GM18907 (cell line): ENCODE measurements at regions not wholly inside any gene's neighbourhood (a gene's known extent, or its start where the extent isn't known, plus 50 kb on each side); places are given as distances from the start of the nearest gene placed in this dataset.
"Not testable (repeated sequence)": the region's sequence is repeated elsewhere in the genome, so short reads cannot be mapped to it uniquely, and the experiment has no call there.

Source experiments
- ATAC-seq: cut with Tn5 transposase; IDR thresholded peaks from one replicate; pipeline ENCODE4 v1.9.1; 2021; ENCODE audit warnings: mild to moderate bottlenecking, moderate library complexity; ENCODE audit not compliant: unreplicated experiment

GRCh38 chr10:2800178-2800577 lies 267.2 kb upstream of the PFKP start:
- ATAC-seq: no peak

GRCh38 chr10:2798336-2799022 lies 268.9 kb upstream of the PFKP start:
- no peak for ATAC-seq

- ATAC-seq: peak; percentile 95
Measured at GRCh38 chr10:2791774-2792443, 275.4 kb upstream of the PFKP start.

DNA sequence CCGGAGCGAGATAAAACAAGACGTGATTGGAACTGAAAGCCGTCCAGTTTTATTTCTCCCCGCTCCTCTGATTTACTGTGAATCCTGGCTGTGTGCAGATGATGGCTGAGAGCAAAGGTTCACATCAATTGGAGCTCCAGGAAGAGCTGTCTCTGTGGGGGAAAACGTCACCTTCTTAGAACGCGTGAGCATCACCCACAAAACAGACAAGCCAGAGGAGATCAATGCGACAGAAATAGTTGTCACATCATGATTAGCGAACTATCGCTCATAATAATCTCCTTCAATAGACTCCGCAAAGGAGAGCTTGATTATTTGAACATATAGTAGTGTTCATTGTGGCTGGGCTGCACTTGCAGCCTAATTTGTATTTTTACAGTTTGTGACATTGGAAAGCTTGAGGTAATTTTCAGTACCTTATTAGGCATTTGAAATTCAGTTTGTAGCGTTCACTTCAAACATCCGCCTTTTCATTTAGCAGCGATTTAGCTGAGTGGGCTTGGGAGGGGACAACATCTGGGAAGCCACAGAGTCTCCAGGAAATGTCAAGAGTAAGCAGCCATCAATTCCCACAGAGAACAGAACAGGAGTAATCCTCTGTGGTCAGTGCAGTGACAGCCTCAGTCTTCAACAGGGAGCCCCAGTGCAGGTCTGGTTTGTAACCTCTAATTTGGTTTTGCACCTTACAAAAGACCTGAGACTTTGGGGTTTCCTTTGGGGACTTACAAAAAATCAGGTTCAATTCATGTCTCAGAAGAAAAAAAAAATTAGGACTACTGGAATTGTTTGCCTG lies 276.8 kb upstream of the PFKP start:
- ATAC-seq: no peak

DNA sequence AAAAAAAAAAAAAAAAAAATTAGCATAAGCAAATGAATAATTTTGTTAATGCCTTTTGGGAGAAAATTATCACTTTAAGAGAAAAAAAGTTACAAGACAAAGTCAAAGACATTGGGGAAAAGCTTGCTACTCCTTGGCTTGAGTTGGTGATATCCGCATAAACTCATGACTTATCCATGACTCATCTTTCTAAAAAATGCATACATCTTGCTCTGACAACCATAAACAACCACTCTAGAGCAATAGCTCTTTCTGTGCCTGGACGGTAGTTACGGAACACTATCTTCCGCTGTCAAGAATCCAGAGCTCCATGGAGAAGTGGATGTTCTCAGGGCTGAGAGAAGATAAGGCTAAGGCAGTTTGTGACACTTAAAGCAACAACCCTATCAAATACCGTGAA lies 281.1 kb upstream of the PFKP start:
- ATAC-seq: no peak

GRCh38 chr10:2784766-2785165 lies 282.6 kb upstream of the PFKP start:
- no peak for ATAC-seq

GRCh38 chr10:2782950-2783349 lies 284.4 kb upstream of the PFKP start:
- no peak for ATAC-seq

- peak; percentile 76 for ATAC-seq
Measured at GRCh38 chr10:2782265-2782664, 285.1 kb upstream of the PFKP start.

DNA sequence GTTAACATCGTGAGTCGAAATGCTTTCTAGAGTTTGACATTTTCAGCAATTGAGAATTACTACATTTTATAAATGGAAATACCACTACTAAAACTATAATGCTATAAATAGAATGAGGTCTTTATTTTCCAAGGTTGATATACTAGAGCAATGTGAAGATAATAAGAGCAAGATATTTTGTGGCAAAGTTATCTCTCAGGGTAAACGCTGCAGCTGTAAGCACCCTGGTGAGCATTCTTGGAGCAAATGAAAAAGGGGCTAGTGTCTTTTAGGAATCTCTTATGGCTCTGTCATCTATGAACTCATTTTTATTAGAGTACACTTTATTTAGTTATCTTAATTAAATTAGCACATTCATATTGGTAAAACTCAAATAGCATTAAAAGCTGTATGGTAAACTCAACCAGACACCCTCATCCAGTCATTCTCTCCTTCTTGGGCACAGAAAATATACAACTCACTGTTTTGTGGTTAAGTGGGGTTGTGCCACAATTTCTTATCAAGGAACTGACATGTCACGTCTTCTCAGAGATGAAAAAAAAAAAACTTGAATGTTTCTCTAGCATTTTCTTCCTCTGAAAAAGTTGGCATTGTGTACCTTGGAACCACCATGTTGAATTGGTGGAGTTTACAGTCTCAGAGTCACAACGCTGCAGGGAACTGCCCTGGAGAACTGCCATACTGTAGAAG lies 289.5 kb upstream of the PFKP start:
- no peak for ATAC-seq

- no peak for ATAC-seq
Measured at GRCh38 chr10:2772816-2773631, 294.3 kb upstream of the PFKP start.

- ATAC-seq: no peak
Measured at GRCh38 chr10:2772135-2772534, 295.2 kb upstream of the PFKP start.

DNA sequence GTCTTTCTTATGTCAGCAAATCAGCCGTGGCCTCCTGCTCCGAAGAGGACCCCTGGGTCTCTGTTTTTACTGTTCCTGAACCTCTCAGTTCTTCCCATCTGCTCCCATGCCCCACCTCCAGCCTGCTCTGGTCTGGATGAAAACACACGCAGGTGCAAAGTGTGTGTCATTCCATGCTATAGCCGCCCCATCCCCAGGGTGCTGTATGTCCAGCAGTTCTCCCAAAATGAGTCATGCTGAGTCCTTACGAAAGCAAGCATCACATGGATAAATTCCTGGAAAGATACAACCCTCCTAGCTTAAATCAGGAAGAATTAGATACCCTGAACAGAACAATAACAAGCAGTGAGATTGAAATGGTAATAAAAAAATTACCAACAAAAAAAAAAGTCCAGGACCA lies 300.1 kb upstream of the PFKP start:
- not testable (repeated sequence) for ATAC-seq

DNA sequence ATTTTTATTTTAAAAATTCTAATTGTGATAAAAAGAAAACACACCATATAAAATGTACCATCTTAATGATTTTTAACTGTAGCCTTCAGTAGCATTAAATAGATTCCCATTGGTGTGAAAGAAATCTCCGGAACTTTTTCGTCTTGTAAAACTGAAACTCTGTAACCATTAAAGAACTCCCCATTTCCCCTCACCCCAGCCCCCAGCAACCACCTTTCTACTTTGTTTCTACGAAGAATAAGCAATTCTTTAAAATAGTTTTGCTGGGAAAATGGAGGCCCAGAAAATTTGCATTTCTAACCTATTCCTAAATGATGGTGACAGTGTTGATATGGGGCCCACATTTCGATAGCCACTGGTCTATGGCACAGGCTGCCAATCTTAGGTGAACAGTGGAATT lies 305.4 kb upstream of the PFKP start:
- ATAC-seq: no peak

- ATAC-seq: no peak
Measured at GRCh38 chr10:2761311-2761710, 306.0 kb upstream of the PFKP start.

DNA sequence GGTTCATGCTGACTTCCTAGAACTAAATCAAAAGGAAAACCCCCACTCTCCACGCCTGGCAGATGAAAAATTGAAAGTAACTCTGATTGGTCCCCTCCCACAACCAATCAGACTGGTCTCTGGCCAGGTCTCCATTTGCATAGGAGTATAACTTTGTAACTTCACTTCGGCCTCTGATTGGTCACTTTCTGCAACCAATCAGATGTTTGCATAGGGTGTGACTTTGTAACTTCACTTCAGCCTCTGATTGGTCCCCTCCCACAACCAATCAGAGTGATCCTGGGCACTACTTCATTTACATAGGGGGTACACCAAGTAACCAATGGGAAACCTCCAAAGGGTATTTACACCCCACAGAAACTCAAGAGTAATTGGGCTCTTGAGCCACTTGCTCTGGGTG lies 306.6 kb upstream of the PFKP start:
- ATAC-seq: no peak

GRCh38 chr10:2759233-2759632 lies 308.1 kb upstream of the PFKP start:
- no peak for ATAC-seq

- ATAC-seq: no peak
Measured at GRCh38 chr10:2754943-2755342, 312.4 kb upstream of the PFKP start.

DNA sequence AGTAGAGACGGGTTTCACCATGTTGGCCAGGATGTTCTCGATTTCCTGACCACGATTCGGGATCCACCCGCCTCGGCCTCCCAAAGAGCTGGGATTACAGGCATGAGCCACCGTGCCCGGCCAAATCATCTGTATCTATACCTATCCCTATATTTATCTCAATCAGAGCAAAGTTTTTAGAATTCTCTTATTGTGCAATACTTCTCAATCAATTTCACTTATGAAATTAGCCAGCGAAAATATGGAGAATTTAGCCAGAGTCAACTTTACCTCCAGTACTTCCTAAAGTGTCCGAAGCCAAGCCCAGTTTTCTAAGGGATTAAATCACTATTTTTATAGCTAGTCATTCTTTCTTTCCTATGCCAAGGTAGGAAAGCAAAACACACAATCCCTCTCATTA lies 319.1 kb upstream of the PFKP start:
- ATAC-seq: no peak

GRCh38 chr10:2746638-2747037 lies 320.7 kb upstream of the PFKP start:
- no peak for ATAC-seq

- ATAC-seq: no peak
Measured at GRCh38 chr10:2745666-2746065, 321.7 kb upstream of the PFKP start.
